Activated T-helper 1 cell treated with anti-CD3 and anti-CD28 coated beads, Interleukin-12 subunit alpha, Interleukin-12 subunit beta, Interleukin-2, Interleukin-4 antibody, amounts not matched to agents 30 ng/mL and 10 ng/mL and 1 ng/mL, durations not matched to agents 14 hours and 24 hours and 36 hours (primary cell): ENCODE measurements at regions not wholly inside any gene's neighbourhood (a gene's known extent, or its start where the extent isn't known, plus 50 kb on each side); places are given as distances from the start of the nearest gene placed in this dataset.
"Not testable (repeated sequence)": the region's sequence is repeated elsewhere in the genome, so short reads cannot be mapped to it uniquely, and the experiment has no call there.

Experiments
- DNase-seq: peaks from one replicate; pipeline ENCODE4 v3.0.0; 2021; ENCODE audit warnings: low spot score
- H3K27ac Mint-ChIP-seq: one replicate; pipeline ENCODE4 v1.8.0; 2021; ENCODE audit warnings: mild to moderate bottlenecking, mixed read lengths
- H3K27me3 Mint-ChIP-seq: one replicate; pipeline ENCODE4 v1.8.0; 2022; ENCODE audit warnings: mild to moderate bottlenecking, moderate library complexity, mixed read lengths; ENCODE audit not compliant: insufficient read depth
- H3K36me3 Mint-ChIP-seq: one replicate; pipeline ENCODE4 v1.8.0; 2021; ENCODE audit warnings: low read depth, mixed read lengths
- H3K4me1 Mint-ChIP-seq: one replicate; pipeline ENCODE4 v1.8.0; 2021; ENCODE audit warnings: low read depth, mixed read lengths
- H3K4me3 Mint-ChIP-seq: one replicate; pipeline ENCODE4 v1.8.0; 2021; ENCODE audit warnings: mild to moderate bottlenecking, moderate library complexity, mixed read lengths
- H3K9me3 Mint-ChIP-seq: one replicate; pipeline ENCODE4 v1.8.0; 2021; ENCODE audit warnings: mixed read lengths
- intact Hi-C: fragments of 100-400 bp; cut with micrococcal nuclease; formaldehyde crosslinking; loops from one replicate; pipeline ENCODE4 v1.15.1; 2024

- intact Hi-C loops = no loop called here
- no peak for DNase-seq
- no peaks in the 10 kb centered on the region for H3K27me3 Mint-ChIP-seq
- H3K4me1 Mint-ChIP-seq = no peaks in the 10 kb centered on the region
- H3K9me3 Mint-ChIP-seq = peaks cover 4% of the 10 kb centered on the region
- no peak overlapping the region for H3K27ac Mint-ChIP-seq
- no peaks in the 10 kb centered on the region for H3K36me3 Mint-ChIP-seq
- H3K4me3 Mint-ChIP-seq = no peak overlapping the region
These were observed 143.9 kb downstream of the DMRTA1 start for GRCh38 chr9:22590336-22591033.

DNA sequence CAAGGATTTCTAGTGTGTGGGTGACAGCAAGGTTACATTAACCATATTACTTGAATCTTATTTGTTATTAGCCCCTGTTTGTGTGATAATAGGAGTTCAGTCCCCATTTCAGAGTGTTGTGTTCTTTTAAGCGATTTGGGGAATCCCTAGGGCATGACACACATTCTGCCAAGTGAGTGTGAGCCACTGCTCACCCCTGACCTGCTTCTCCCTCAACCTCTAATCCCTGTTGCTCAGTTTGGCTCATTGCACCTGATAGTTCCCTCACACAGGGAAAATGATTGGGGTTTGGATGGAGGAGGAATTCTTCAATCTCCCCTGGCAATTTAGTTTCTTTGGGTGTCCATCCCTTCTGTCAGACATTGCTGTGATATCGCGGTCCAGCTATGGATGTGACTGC is 149.2 kb downstream of the DMRTA1 start:
- Mint-ChIP-seq H3K27me3 (no peaks in the 10 kb centered on the region), H3K4me1 (no peaks in the 10 kb centered on the region), H3K9me3 (no peaks in the 10 kb centered on the region), H3K27ac (no peak overlapping the region), H3K4me3 (no peak overlapping the region), H3K36me3 (no peaks in the 10 kb centered on the region)
- DNase-seq = no peak
- intact Hi-C loops = no loop called here

DNA sequence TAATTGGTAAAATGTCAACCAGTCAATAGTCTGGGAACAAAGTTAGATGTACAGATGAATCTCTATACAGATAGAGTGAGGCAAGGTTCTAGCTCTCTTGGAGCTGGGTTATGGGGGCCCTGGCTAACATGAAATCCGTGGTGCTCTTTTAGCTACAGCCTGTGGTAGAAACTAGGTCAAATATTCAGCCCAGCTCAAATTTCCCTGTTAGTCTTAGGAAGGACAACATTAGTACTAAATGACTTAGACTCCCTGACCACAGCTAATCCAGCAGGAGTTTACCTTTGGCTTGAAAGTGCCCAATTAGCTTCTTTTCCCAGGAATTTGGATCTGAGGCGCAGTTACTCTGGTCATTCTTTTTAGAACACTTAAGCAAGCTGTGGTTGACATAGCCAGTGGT is 170.5 kb downstream of the DMRTA1 start:
- H3K27ac Mint-ChIP-seq = no peak overlapping the region
- no peaks in the 10 kb centered on the region for H3K27me3 Mint-ChIP-seq
- peaks cover 4% of the 10 kb centered on the region for H3K9me3 Mint-ChIP-seq
- no peak for DNase-seq
- intact Hi-C loops = no loop called here
- no peaks in the 10 kb centered on the region for H3K4me1 Mint-ChIP-seq
- no peaks in the 10 kb centered on the region for H3K36me3 Mint-ChIP-seq
- no peak overlapping the region for H3K4me3 Mint-ChIP-seq

- H3K4me1 Mint-ChIP-seq = no peaks in the 10 kb centered on the region
These were observed 176.2 kb downstream of the DMRTA1 start for GRCh38 chr9:22622815-22623214.

DNA sequence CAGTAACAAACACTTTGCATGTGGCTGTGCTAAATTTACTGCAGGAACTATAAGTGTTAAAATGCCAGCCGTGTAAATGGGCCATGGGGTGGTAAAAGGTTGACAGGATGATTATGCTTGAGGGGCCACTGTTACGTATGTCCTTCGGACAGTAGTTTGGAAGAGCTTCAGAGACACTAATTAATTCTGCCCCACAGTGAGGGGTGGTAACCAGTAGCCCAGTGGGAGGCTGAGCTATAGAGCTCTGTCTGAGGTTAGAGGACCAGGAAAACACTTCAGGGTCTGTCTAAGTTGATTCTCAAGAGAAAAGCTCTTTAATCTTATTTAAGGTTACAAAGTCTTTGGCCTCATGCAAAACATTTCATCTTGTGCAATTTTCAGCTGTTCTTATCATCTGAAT is 176.6 kb downstream of the DMRTA1 start:
- Mint-ChIP-seq H3K4me3 (no peak overlapping the region), H3K27ac (no peak overlapping the region), H3K4me1 (no peaks in the 10 kb centered on the region), H3K9me3 (no peaks in the 10 kb centered on the region), H3K36me3 (no peaks in the 10 kb centered on the region), H3K27me3 (no peaks in the 10 kb centered on the region)
- no peak for DNase-seq
- intact Hi-C loops = no loop called here

More at GRCh38 chr9:22622815-22623214, 176.2 kb downstream of the DMRTA1 start:
- no peaks in the 10 kb centered on the region for H3K27me3 Mint-ChIP-seq
- intact Hi-C loops = no loop called here
- no peak overlapping the region for H3K27ac Mint-ChIP-seq
- no peaks in the 10 kb centered on the region for H3K36me3 Mint-ChIP-seq
- no peaks in the 10 kb centered on the region for H3K9me3 Mint-ChIP-seq
- H3K4me3 Mint-ChIP-seq = no peak overlapping the region
- DNase-seq = no peak

- no peaks in the 10 kb centered on the region for H3K4me1 Mint-ChIP-seq
- H3K36me3 Mint-ChIP-seq = no peaks in the 10 kb centered on the region
- H3K27ac Mint-ChIP-seq = no peak overlapping the region
- H3K9me3 Mint-ChIP-seq = peaks cover 3% of the 10 kb centered on the region
- DNase-seq = no peak
- H3K27me3 Mint-ChIP-seq = no peaks in the 10 kb centered on the region
- no peak overlapping the region for H3K4me3 Mint-ChIP-seq
- intact Hi-C loops = no loop called here
These were observed 178.9 kb downstream of the DMRTA1 start for GRCh38 chr9:22625540-22625939.

DNA sequence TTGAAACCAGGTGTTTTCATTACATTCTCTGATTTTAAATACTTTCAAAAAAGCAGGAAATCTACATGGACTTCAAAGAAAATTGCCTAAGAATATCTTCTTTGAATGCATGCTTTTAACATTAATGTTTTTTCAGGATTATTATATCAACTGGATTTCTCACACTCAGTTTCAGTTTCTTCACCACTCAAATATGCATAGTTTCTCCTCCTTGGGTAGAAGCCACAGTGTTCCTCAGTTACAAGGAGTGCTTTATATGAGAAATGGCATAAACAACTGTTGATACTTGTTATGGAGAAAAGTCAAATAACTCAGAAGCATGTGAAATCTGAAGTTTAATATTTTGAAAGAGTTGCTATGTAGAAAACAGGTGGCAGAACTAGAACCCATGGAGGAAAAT is 196.9 kb downstream of the DMRTA1 start:
- H3K36me3 Mint-ChIP-seq = no peaks in the 10 kb centered on the region
- intact Hi-C loops = no loop called here
- H3K4me3 Mint-ChIP-seq = no peak overlapping the region
- no peaks in the 10 kb centered on the region for H3K9me3 Mint-ChIP-seq
- no peaks in the 10 kb centered on the region for H3K4me1 Mint-ChIP-seq
- DNase-seq = no peak
- no peaks in the 10 kb centered on the region for H3K27me3 Mint-ChIP-seq
- H3K27ac Mint-ChIP-seq = no peak overlapping the region

GRCh38 chr9:22645893-22646292 is 199.3 kb downstream of the DMRTA1 start:
- H3K36me3 Mint-ChIP-seq = no peaks in the 10 kb centered on the region
- intact Hi-C loops = no loop called here
- no peaks in the 10 kb centered on the region for H3K9me3 Mint-ChIP-seq
- no peak for DNase-seq
- H3K4me1 Mint-ChIP-seq = no peaks in the 10 kb centered on the region
- H3K4me3 Mint-ChIP-seq = no peak overlapping the region
- no peak overlapping the region for H3K27ac Mint-ChIP-seq
- H3K27me3 Mint-ChIP-seq = no peaks in the 10 kb centered on the region

DNA sequence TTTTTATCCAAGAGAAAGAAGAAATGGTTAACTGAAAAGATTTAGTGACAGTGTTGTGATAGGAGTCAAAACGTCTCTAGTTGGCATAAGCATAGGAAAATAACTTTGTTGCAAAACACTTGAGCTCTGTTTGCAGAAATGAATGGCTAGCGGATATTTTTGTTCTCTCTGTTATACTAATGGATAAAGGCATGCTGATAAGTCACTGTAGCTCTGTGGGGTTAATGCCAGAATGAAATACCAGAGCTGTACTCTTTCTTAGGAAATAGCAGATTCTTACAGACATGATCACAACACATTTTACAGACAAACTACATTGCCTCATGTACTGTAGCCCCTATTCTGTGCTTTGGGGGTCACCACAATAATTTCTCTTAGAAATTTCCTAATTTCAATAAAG is 202.8 kb downstream of the DMRTA1 start:
- Mint-ChIP-seq H3K27me3 (no peaks in the 10 kb centered on the region), H3K9me3 (no peaks in the 10 kb centered on the region), H3K36me3 (no peaks in the 10 kb centered on the region), H3K4me3 (no peak overlapping the region), H3K27ac (no peak overlapping the region), H3K4me1 (no peaks in the 10 kb centered on the region)
- intact Hi-C loops = no loop called here
- no peak for DNase-seq

GRCh38 chr9:22650145-22650544 is 203.5 kb downstream of the DMRTA1 start:
- no peak overlapping the region for H3K4me3 Mint-ChIP-seq
- H3K36me3 Mint-ChIP-seq = no peaks in the 10 kb centered on the region
- intact Hi-C loops = no loop called here
- no peak overlapping the region for H3K27ac Mint-ChIP-seq
- DNase-seq = no peak
- no peaks in the 10 kb centered on the region for H3K9me3 Mint-ChIP-seq
- H3K4me1 Mint-ChIP-seq = no peaks in the 10 kb centered on the region
- H3K27me3 Mint-ChIP-seq = no peaks in the 10 kb centered on the region

- Mint-ChIP-seq H3K4me1 (no peaks in the 10 kb centered on the region), H3K27me3 (no peaks in the 10 kb centered on the region), H3K9me3 (no peaks in the 10 kb centered on the region), H3K4me3 (no peak overlapping the region), H3K36me3 (no peaks in the 10 kb centered on the region), H3K27ac (no peak overlapping the region)
- no peak for DNase-seq
- intact Hi-C loops = no loop called here
These were observed 204.3 kb downstream of the DMRTA1 start for GRCh38 chr9:22650946-22651345.

GRCh38 chr9:22654833-22655232 is 208.2 kb downstream of the DMRTA1 start:
- Mint-ChIP-seq H3K27ac (no peak overlapping the region), H3K4me1 (no peaks in the 10 kb centered on the region), H3K4me3 (no peak overlapping the region), H3K9me3 (no peaks in the 10 kb centered on the region), H3K36me3 (no peaks in the 10 kb centered on the region), H3K27me3 (no peaks in the 10 kb centered on the region)
- intact Hi-C loops = no loop called here
- no peak for DNase-seq

DNA sequence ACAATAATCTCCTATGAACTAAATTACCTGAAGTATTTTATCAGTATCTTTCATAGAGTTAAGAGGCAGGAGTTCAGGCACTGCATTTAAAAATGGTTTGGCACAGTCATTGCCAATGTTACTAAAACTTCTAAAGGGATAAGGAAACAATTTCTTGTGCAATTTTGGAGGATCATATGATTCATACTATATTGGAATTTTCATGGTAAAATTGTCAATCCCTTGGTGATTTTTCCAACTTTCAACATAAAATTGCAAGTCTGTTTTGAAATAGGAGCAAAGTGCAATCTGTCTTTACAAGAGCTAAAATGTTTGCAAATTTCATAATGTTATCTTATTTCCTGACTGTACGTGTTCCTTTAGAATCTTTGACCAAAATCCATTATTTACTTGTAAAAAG is 211.1 kb downstream of the DMRTA1 start:
- no peak for DNase-seq
- H3K4me1 Mint-ChIP-seq = no peaks in the 10 kb centered on the region
- intact Hi-C loops = no loop called here
- no peaks in the 10 kb centered on the region for H3K27me3 Mint-ChIP-seq
- no peaks in the 10 kb centered on the region for H3K36me3 Mint-ChIP-seq
- H3K9me3 Mint-ChIP-seq = no peaks in the 10 kb centered on the region
- no peak overlapping the region for H3K4me3 Mint-ChIP-seq
- no peak overlapping the region for H3K27ac Mint-ChIP-seq

DNA sequence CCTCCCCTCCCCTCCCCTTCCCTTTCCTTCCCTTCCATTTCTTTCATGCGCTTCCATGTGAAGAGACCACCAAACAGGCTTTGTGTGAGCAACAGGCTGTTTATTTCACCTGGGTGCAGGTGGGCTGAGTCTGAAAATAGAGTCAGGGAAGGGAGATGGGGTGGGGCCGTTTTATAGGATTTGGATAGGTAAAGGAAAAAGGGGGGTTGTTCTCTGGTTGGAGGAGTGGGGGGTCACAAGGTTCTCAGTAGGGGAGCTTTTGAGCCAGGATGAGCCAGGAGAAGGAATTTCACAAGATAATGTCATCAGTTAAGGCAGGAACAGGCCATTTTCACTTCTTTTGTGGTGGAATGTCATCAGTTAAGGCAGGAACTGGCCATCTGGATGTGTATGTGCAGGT is 211.9 kb downstream of the DMRTA1 start:
- H3K4me1 Mint-ChIP-seq, H3K27ac Mint-ChIP-seq, DNase-seq, H3K27me3 Mint-ChIP-seq, H3K4me3 Mint-ChIP-seq, H3K9me3 Mint-ChIP-seq, intact Hi-C loops, H3K36me3 Mint-ChIP-seq: not testable (repeated sequence)
